ENCODE measurements at regions not wholly inside any gene's neighbourhood (a gene's known extent, or its start where the extent isn't known, plus 50 kb on each side); places are given as distances from the start of the nearest gene placed in this dataset.

- TF ChIP-seq CTCF (IDR thresholded peaks at IDR 0.05) (no peak), POLR2A (IDR thresholded peaks at IDR 0.05) (no peak)
Measured at GRCh38 chr2:136360790-136361189, 242.8 kb upstream of the CXCR4 start.

All from thyroid gland (tissue), 4 donors.